GM21717 (cell line): ENCODE measurements at regions not wholly inside any gene's neighbourhood (a gene's known extent, or its start where the extent isn't known, plus 50 kb on each side); places are given as distances from the start of the nearest gene placed in this dataset.
"Not testable (repeated sequence)": the region's sequence is repeated elsewhere in the genome, so short reads cannot be mapped to it uniquely, and the experiment has no call there.

ENCODE experiments used
- ATAC-seq: cut with Tn5 transposase; IDR thresholded peaks from one replicate; pipeline ENCODE4 v1.9.1; 2021; ENCODE audit warnings: mild to moderate bottlenecking, moderate library complexity; ENCODE audit not compliant: unreplicated experiment

DNA sequence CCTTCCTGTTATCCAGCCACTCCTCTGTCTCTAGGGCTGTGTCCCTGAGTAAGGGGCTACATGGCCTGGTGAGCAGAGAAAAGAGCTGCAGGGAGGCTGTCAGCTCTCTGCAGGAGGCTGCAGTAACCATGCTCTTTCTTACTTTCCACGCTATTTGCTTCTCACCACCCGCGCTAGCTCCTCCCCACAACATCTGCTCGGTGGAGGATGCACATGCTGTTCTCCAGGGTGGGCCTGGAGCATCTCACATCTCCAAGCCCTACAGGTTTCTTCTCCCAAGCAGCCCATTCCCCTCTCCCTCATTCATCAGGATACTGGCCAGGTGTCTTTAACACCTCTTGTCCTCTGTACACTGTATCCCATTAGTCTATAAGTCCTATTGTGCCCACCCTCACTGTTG is 103.8 kb downstream of the IER5 start:
- no peak for ATAC-seq

DNA sequence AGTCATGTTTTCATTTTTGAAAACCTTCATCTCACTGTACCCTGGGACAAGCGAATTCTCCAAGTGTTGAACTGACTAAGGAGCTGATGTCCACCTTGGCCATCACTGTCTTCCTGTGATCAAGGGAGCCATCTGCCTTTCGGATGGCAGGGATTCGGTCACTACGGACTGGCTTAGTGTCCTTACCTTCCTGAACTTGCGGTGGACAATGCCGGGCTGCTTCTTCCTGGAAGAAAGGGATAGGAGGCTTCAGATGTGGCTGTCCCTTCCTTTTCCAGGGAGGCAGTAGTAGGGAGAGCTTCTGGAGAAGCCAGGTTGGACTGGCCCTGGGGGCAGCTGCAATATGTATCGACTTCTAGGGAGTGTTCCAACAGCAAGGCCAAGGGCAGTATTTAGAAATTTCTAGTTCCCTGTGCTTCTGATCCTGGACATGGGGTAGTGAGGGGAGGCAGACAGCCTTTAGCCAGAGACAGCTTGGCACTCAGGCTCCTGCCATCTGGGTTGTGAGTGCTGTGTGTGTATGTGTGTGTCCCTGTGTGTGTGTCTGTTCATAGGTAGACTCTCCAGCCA is 114.6 kb downstream of the IER5 start:
- no peak for ATAC-seq

DNA sequence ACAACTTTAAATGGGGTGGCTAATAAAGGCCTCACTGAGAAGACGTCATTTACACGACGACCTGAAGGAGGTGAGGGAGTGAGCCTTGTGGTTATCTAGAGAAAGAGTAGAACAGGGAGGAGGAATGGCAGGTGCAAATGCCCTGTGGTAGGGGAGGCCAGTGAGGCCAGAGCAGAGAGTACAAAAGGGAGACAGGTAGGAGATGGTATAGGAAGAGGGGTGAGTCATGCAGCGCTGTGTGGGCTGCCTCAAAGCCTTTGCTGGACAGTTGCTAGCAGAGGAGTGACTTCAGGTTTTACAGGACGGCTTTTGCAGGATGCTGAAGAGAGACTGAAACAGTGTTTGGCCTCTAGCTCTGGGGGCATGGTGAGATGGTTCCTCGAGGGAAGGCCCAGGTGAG is 116.0 kb downstream of the IER5 start:
- no peak for ATAC-seq

DNA sequence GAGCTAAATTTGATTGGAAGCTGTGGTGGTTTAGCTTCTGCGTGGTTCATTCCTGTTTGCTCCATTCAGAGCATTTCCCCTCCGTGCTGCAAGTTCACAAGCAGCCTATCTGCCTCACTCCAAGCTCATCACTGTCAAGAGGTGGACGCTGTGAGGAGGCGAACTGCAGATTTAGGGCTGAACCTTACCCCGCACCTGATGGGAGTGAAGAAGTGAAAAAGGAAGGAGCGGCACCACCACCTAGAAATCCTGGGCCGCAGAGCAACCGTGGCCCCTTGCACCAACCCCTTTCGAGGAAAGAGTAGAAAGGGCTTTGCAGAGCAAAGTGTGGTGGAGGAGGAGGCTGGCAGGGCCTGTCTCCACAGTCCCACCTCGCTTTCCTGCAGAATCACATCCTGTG is 117.4 kb downstream of the IER5 start:
- no peak for ATAC-seq

DNA sequence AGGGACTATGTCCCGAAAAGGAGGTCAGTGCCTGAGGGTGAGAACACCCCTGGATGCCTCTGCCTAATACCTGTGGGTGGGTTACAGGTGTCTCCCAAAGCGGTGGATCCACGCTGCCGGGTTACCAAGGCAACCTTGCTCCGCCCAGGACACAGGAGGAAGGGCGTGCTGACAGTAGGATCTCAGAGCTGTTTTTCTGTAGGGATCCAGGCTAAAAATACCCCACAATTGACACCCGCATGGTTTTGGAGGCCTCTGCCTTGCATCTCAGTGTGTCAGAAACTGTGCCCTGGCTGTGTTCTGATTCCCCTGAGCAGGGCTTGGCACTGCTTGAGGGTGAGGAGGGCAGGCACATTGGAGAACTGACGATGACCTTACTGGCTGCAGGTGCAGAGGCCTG is 118.0 kb downstream of the IER5 start:
- no peak for ATAC-seq

DNA sequence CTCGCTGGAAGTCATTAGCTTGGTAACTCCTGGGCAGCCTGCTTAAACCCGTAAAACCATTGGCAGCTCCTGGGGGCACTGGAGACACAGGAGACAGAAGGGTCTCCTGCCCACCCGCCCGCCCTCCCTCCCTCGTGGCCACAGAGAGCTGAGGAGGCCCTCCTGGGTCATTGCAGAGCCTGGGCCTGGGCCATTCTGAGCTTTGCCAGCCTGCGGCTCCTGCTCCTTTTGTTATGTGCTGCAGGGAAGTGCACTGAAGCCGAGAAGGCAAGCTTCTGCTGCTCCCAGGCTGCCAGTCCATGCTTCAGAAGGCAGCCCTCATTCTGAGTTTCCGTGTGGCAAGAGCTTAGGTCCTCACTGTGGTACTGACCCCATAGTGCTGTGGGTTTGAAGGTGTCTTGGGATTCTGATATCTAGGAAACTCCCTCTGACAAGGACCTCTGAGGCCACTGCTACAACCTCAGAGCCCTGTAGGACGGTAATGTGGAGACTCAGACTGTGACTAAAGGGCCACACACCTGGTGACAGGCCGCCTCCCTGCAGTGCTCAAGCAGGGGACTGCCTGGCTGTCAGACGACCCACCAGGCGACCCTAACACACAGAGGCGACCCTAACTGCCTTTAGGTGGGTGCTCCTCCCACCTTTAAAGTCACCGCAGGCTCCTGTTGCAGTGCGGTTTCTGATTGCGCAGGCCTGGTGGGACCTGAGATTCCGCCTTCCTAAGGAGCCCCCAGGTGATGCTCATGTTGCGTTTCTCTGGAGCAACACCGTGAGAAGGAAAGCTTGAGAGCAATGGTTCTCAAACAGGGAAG is 118.7 kb downstream of the IER5 start:
- no peak for ATAC-seq

DNA sequence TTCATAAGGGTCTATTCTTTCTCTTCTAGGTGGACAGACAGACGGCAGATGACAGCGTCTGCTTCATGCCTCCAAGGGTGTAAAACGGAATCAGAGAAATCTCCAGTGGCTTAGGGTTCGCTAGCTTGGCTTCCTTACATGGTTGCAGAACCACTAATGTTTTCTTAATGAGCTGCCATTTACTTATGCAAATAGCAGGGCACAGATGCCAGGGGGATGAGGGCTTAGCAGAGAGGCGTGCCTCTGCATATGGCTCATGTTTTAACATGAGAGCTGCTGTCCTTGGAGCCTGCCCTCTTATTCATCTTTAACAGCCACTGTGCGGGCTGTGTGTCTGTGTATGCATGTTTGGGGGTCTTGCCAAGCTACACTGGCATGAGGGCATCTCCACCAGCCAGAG is 119.6 kb downstream of the IER5 start:
- ATAC-seq = no peak

DNA sequence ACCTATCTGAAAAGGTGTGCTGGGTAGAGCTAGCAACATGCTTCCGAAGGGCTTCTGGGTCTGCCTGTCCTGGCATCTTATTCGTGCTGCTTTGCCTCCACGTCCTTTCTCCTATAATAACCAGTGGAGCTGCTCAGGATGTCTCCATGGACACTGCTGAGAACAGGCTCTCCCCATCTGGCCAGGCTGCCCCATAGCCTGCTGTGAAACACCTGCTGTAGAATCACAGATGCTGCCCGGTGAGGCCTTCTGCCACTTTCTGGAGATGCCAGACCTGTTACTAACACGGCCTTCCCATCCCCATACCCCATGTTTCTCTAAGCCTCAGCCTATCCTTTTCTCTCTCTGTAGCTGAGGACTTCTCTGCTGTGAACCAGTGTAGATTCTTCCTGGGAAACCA is 120.5 kb downstream of the IER5 start:
- no peak for ATAC-seq

DNA sequence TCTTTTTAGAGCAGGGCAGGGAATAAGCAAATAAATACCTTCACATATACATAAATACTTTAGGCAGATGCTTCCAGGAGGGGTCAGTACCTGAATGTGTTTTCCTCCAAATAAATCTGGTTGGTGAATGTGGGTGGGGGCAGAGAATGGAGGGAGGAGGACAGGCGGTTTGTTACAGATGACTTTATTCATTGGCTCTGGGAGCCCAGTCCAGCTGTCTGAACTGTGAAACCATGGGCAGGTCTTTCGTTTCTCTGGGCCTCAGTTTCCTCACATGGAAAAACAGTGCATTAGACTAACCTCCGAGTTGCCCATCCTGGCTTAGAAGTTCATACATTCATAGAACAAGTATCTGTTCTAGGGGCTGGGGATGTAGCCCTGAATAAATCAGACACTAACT is 124.6 kb downstream of the IER5 start:
- ATAC-seq = no peak

DNA sequence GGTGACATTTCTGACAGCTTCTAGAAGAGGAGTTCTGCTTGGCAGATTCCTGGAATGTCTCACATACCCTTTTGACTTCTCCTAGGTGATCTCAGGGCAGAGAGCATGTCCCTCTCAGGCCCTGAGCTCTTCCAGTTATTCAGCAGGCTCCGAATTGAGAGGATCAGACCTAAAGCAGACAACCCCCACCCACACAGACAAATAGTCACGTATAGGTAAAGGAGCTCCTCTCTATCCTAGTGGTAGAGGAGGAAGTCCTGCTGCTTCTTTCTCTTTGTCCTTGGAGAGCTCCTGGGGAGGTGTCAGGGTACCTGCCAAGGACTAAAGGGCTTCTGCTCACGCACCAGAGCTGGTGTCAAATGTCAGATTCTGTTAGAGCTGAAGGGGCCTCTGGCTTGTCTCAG is 128.1 kb downstream of the IER5 start:
- ATAC-seq = no peak

DNA sequence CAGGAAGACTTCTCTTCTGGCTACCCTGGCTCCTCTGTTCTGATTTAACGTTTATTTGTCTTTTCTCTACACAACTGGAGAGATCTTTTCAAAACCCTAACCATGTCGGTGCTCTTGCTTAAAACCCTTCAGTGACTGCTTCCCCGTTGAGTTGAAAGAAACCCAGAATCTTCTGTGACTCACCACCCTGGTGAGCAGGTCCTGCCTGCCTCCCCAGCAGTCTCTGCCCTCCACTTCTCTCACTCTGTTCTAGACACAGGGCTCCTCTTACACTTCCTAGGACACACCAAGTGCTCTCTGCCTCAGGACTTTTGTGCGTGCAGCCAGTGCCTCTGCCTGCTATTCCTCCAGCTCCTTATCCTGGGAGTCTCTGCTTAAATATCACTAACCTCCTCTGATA is 131.4 kb downstream of the IER5 start:
- no peak for ATAC-seq

DNA sequence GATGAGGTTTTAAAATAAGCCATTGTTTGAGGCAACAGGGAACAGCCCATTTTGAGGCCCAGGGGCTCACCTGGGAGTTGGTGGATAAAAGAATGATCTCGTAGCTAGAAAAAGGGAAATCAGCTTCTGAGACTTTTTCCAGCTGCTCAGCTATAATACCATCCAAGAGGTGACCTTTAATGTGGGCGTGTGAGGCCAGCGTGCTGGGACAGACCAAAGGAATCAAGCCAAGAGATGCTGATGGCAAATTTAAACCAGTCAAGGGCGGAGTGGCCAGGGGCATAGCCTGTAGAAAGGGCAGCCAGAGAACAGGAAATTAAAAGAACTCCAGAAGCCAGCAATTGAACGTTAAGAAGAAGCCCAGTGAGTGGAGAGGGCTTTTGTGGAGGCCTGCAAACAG is 132.6 kb downstream of the IER5 start:
- no peak for ATAC-seq

DNA sequence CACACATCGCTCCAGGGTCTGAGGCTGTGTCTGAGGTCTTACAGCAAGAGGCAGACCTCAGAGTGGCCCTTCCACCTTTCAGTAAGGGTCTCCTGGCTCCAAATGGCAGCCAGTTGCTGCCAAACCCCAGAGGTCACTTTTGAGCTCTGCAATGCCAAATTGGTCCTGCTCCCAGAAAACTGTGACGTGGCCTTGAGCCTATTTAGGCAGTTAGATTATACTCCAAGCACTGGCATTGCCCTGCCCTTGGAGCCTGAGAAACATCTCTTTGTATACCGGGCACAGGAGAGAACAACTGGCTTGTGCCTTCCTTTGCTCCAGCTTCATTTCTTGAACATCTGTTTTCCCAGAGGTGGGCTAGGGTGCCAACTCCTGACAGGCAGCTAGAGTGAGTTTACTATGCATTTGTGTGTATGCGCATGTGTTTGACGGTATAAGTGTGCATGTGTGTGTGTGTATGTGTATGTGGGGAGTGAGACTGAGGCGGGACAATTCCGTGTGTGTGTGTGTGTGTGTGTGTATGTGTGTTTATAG is 134.5 kb downstream of the IER5 start:
- ATAC-seq = no peak

DNA sequence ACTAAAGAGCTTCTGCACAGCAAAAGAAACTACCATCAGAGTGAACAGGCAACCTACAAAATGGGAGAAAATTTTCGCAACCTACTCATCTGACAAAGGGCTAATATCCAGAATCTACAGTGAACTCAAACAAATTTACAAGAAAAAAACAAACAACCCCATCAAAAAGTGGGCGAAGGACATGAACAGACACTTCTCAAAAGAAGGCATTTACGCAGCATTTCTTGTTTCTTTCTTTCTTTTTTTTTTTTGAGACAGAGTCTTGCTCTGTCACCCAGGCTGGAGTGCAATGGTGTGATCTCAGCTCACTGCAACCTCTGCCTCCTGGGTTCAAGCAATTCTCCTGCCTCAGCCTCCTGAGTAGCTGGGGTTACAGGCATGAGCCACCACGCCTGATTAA is 138.2 kb downstream of the IER5 start:
- ATAC-seq = not testable (repeated sequence)

DNA sequence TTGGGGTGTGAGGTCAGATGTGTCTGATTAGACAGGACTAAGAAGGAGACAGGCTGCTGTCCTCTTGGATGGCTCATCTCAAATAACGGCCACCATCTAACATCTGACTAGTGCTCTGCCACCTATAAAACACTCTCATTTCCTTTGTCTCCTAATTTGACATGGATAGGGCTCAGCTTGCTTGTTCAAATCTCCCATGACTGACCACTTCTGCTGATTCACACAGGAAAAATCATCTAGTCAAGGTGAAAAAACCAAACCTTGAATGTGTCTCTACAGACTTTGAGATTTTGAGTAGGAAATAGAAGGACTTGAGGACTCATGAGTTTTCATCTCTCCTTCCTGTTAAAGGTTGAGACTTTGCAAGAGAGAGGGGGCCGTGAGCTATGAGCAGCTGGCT is 150.6 kb downstream of the IER5 start:
- no peak for ATAC-seq

DNA sequence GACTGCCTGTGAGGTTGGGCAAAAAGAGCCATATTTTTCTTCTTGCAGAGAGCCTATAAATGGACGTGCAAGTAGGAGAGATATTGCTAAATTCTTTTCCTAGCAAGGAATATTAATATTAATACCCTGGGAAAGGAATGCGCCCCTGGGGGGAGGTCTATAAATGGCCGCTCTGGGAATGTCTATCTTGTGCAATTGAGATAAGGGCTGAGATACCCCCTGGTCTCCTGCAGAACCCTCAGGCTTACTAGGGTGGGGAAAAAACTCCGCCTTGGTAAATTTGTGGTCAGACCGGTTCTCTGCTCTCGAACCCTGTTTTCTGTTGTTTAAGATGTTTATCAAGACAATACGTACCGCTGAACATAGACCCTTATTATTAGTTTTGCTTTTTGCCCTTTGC is 157.8 kb downstream of the IER5 start:
- ATAC-seq = not testable (repeated sequence)

DNA sequence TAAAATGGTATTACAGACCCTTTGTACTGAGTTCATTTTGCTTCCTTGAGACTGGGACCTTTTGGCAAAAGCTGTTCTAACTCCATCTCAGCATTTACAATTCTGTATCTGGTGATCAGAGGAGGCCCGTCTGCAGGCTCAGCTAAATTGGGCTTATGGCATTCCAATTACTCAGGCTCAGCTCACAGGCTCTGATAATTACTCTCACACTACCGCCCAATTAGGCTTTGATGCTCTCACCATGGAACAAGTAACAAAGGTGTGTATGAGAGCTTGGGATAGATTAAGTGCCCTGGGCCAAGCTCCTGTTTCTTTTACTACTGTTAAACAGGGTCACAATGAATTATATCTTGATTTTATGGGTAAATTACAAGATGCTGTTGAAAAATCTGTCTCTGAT is 159.9 kb downstream of the IER5 start:
- not testable (repeated sequence) for ATAC-seq

DNA sequence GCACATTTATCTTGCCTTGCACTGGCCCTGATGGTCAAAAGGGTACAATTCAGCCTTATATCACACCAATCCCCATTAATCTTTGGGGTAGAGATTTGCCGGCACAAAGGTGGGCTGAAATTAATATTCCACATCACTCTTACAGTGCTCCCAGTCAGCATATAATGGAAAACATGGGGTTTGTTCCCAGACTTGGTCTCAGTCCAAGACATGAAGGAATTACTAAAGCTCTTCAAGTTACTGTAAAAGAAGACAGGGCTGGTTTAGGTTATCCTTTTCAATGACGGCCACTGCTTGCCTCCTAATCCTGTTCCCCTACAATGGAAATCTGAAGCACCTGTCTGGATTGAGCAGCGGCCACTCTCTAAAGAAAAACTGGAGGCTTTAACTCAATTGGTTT is 160.7 kb downstream of the IER5 start:
- no peak for ATAC-seq

DNA sequence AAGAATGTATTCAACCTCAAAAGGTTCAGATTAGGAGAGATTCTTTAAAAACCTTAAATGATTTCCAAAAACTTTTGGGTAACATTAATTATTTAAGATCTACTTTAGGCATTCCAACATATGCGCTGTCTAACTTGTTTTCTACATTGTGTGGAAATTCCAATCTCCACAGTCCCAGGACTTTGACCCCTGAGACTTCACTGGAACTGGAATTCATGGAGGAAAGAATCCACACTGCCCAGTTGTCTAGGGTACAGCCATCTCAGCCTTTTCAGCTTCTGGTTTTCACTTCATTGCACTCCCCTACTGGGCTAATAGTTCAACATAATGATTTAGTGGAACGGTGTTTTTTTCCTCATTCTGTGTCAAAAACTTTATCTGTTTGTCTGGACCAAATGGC is 161.5 kb downstream of the IER5 start:
- ATAC-seq = no peak

DNA sequence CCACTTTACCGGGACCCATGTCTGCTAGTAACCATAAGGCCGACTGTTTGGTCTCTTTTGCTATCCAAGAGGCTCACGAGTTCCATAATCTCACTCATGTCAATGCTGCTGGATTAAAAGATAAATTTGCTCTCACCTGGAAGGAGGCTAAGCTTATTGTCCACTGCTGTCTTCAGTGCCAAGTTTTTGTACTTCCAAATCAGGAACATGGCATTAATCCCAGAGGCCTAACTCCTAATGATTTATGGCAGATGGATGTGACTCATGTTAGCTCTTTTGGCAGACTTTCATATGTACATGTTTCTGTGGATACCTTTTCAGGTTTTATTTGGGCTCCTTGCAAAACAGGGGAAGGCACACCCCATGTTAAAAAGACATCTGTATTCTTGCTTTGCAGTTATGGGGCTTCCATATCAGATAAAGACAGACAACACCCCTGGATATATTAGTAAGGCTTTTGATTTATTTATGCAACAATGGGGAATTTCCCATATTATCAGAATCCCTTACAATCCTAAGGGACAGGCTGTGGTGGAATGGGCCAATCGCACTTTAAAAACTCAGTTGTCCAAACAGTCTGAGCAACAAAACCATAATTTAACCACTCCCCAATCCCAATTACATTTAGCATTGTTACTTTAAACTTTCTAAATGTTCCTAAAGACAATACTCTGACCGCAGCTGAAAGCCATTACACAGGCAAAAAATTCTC is 162.7 kb downstream of the IER5 start:
- no peak for ATAC-seq

DNA sequence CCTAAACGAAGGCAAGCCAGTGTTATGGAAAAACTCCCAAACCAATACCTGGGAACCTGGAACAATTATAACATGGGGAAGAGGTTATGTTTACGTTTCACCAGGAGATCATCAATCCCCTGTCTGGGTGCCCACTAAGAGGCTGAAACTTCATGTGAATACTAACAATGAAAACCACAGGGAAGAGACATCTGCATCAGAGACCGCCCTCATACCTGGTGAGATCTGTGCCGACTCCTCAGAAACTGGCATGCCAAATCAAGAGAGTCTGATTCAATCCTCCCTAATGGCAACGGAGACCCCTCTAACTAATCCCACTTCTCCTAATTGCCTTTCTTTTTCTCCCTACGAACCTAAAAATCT is 163.2 kb downstream of the IER5 start:
- no peak for ATAC-seq

DNA sequence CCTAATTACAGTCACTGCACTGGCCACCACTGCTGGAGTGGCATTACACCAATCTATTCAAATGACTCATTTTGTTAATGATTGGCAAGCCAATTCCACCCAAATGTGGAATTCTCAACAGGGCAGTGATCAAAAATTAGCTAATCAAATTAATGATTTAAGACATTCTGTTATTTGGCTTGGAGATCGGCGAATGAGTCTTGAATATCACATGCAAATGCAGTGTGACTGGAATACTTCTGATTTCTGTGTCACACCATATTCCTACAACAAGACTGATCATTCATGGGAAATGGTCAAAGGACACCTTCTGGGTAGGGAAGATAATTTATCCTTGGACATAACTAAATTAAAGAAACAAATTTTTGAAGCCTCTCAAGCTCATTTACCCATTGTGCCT is 165.1 kb downstream of the IER5 start:
- not testable (repeated sequence) for ATAC-seq
